Stimulated activated CD8-positive, alpha-beta memory T cell treated with anti-CD3 and anti-CD28 coated beads, Interleukin-4, amount 100 ng/mL, for 1 hour (primary cell): ENCODE measurements at regions not wholly inside any gene's neighbourhood (a gene's known extent, or its start where the extent isn't known, plus 50 kb on each side); places are given as distances from the start of the nearest gene placed in this dataset.
"Not testable (repeated sequence)": the region's sequence is repeated elsewhere in the genome, so short reads cannot be mapped to it uniquely, and the experiment has no call there.

Experiments
- DNase-seq, 2 donors: peaks; one replicate each; pipeline ENCODE4 v3.0.0-alpha.2; 2020; ENCODE audit warnings: low read depth in 2 of 2, low spot score in 1 of 2

DNA sequence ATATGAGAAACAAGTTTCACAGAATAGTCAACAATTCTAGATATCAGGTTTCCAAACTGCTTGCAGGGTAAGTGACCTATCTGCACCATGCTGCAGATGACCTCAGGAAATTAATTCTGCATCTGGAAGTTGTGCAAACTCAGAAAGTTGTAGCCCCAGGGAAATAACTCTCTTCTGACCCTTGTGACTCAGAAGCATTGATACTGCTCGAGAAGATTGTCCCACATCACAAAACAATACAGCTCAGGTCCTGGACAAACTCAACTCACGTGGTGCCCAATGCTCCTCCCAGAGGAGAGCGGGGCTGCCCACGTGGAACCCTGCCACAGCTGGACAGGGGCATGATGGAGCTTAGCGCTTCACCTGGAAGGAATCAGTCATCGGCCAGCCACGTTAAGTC is 221.9 kb upstream of the LRRC61 start:
- not testable (repeated sequence) for DNase-seq

GRCh38 chr7:150107283-150107682 is 215.9 kb upstream of the LRRC61 start:
- DNase-seq: not testable (repeated sequence)

- not testable (repeated sequence) for DNase-seq
These were observed 212.8 kb upstream of the LRRC61 start for GRCh38 chr7:150110375-150110820.

DNA sequence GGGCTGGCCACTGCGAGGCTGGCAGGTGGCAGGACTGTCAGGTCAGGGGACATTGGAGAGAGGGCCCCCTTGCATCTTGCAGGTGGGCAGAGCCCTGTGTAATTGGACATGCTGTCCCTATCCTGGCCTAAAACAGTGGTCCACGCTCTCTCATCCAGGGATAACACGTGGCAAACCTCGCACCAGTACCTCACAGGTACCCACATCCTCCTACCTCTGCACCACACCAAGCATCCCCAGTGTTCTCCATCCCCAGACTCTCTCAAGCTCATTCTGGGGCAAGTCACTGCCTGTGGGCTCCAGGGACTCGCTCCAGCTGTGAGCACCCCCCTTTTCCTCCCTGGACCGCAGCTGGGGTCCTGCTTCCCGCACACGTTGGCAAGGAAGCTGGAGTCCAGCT is 212.3 kb upstream of the LRRC61 start:
- not testable (repeated sequence) for DNase-seq

GRCh38 chr7:150111373-150112139 is 211.6 kb upstream of the LRRC61 start:
- DNase-seq: not testable (repeated sequence)

- not testable (repeated sequence) for DNase-seq
These were observed 209.9 kb upstream of the LRRC61 start for GRCh38 chr7:150113301-150113700.

DNA sequence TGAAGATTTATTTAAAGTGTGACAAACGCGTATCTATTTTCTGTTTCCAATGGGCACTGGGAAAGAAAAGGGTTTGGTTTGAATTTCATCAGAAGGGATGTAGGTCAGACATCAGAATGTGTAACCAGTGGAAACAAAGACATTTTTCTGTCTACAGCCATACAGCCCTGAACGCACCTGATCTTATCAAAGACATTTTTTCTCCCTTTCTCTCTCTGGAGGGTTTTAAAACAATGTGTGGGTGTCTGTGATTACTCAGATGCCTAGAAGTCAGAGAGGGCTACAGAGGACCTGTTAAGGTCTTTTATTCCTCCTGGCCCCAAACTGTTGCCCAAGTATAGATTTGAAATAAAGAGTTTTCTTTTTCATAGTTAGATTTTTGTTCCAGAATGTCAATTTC is 208.6 kb upstream of the LRRC61 start:
- DNase-seq: not testable (repeated sequence)

GRCh38 chr7:150119966-150120365 is 203.2 kb upstream of the LRRC61 start:
- DNase-seq: not testable (repeated sequence)

DNA sequence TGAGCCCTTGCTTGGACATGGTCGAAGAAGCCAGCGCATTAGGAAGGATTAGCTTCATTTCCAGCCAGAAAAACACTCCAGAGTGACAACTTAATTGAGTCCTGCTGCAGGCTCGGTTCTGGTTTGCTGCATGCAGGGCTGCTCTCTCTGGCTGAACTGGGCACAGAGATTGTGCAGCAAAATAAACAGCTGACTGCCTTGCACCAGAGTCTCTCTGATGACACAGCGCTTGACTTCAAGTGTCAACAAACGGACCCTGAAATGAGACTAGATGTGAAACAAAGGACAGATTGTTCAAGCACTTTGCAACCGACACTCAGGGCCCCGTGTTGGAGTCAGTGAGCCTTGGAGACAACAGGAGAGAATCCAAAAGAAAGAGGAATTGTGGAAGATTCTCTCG is 197.3 kb upstream of the LRRC61 start:
- not testable (repeated sequence) for DNase-seq

DNA sequence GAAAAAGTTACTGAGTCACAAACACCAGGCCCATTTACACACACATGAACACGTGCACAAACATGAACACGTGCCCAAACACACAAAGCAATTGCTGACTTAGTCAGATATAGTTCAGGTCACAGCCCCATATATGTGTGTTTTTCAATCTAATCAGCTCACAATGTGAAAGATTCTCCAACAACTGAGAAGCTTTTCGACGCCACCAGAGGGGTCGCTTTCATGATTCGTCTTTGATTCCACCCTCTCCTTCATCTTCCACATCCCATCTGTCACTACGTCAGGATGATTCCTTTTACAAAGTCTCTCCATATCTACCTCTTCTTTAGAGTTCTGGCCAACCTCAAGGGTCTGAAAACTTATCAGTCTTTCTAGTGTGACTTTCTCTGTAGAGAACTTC is 188.7 kb upstream of the LRRC61 start:
- DNase-seq: not testable (repeated sequence)

DNA sequence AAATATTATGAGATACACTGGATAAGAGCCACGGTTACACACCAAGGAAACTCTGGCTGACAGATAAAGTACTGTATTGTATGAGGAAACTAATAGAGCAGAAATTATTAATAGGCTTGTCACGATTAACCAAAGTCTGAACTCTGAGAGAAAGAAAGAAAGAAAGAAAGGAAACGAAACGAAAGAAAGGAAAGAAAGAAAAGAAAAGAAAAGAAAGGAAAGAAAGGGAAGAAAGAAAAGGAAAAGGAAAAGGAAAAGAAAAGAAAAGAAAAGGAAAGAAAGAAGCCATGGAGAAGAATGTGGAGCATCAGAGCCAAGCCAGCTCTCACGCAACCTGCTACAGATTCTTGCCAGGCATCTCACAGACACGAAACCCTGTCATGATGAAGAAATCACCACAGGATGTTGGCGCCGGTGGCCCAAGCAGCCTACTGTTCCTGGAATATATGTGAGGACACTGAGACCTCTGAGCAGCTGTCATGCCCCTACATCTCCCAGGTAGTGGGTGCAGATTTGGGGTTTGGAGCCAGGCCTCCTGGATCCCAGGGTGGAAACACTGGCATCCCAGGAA is 187.4 kb upstream of the LRRC61 start:
- not testable (repeated sequence) for DNase-seq

- not testable (repeated sequence) for DNase-seq
These were observed 183.3 kb upstream of the LRRC61 start for GRCh38 chr7:150139840-150140239.

DNA sequence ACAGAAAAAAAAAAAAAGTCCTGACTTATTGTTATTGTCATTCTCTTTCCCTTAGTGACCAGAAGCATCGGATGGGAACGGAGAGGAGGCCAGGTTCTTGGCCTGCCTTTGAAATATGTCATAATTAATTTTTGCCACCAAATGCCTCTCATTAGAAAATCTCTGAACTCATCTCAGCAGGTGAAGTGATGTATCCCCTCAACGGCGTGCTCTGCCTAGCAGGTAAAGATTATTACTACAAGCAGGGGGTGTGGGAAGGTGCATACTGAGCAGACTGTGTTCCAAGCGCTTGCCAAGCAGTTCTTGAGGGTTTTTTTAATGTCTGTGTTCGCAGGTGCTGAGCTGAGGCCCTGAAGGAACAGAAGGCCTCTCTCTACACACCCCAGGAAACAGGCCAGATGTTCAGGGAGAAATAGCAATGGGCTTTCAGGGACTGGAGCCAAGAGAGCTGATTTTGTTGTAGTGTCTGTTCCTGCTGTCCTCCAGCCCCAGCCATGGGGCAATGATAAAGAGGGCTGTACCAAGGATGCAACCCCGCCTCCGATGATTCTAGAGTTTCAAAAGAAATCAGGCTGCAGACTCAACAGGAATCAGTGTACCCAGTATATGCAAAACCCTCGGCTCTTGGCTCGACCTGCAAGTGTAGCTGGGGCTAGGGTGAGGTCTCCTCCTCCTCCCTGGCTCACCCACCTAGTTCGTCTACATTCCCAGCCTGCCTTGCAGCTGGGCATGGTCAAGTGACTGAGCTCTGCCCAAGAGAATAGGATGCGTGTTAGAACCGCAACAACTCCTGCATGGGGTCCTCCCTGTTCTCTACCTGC is 181.4 kb upstream of the LRRC61 start:
- not testable (repeated sequence) for DNase-seq

GRCh38 chr7:150146124-150146523 is 177.0 kb upstream of the LRRC61 start:
- DNase-seq: not testable (repeated sequence)

GRCh38 chr7:150147524-150147923 is 175.6 kb upstream of the LRRC61 start:
- not testable (repeated sequence) for DNase-seq

- not testable (repeated sequence) for DNase-seq
These were observed 167.1 kb upstream of the LRRC61 start for GRCh38 chr7:150156015-150156414.

DNA sequence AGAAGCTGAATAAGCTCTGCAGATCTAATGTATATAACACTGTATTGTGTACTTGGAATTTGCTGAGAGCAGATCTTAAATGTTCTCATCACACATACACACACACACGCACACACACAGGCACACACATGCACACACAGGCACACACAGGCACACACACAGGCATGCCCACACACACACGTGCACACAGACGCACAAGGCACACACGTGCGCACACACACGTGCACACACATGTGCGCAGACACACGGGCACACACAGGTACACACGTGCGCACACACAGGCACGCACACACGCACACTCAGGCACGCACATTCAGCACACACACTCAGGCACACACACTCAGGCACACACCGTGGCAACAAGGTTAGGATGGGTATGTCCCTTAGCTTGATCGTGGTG is 164.5 kb upstream of the LRRC61 start:
- not testable (repeated sequence) for DNase-seq

GRCh38 chr7:150169515-150169914 is 153.6 kb upstream of the LRRC61 start:
- not testable (repeated sequence) for DNase-seq

- not testable (repeated sequence) for DNase-seq
These were observed 153.1 kb upstream of the LRRC61 start for GRCh38 chr7:150169943-150170490.

GRCh38 chr7:150183602-150184001 is 139.6 kb upstream of the LRRC61 start:
- DNase-seq: not testable (repeated sequence)

DNA sequence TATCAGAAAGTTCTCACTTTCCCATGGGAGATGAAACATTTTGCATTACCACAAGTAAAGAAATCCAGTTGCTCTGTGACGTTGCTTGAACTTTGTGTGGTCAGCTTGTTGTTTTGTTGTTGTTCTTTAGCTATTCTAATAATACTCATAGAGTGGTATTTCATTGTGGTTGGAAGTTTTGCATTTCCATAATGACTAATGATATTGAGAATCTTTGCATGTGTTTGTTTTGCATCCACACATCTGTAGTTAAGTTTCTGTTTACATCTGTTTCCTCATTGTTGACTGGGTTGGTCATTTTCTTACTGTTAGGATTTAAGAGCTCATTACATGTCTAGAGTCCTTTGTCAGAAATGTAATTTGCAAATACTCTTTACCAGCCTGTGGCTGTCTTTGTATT is 133.2 kb upstream of the LRRC61 start:
- DNase-seq: not testable (repeated sequence)
